Psoas muscle (tissue), 7 donors: ENCODE measurements at regions not wholly inside any gene's neighbourhood (a gene's known extent, or its start where the extent isn't known, plus 50 kb on each side); places are given as distances from the start of the nearest gene placed in this dataset.

Source experiments
- ATAC-seq, 4 donors: fragments of 200-7000 bp; cut with Tn5 transposase; one replicate each; pipeline ENCODE4 v1.9.1; 2020; ENCODE audit warnings: moderate library complexity in 3 of 4, mild to moderate bottlenecking in 2 of 4
- DNase-seq, 2 donors: peaks; one replicate each; pipeline ENCODE4 v3.0.0-alpha.2; 2020
- H3K27ac ChIP-seq: fragments of 200-600 bp; one replicate; pipeline ENCODE4 v1.8.0; 2022
- H3K27me3 ChIP-seq, 3 donors: fragments of 200-600 bp in 1 of 3; one replicate each; pipeline versions ENCODE4 v1.6.1 to v1.8.0; 2013 to 2022; ENCODE audit warnings: low read length in 2 of 3, mild to moderate bottlenecking in 2 of 3, moderate library complexity in 1 of 3; ENCODE audit not compliant: insufficient read depth in 3 of 3
- H3K36me3 ChIP-seq, 2 donors: fragments of 200-600 bp in 1 of 2; one replicate each; pipeline versions ENCODE4 v1.6.1 to v1.8.0; 2013 to 2022; ENCODE audit warnings: low read depth in 1 of 2, mild to moderate bottlenecking in 1 of 2, moderate library complexity in 1 of 2; ENCODE audit not compliant: insufficient read depth in 1 of 2
- H3K4me1 ChIP-seq: fragments of 200-600 bp; one replicate; pipeline ENCODE4 v1.8.0; 2022
- H3K4me3 ChIP-seq: fragments of 200-600 bp; one replicate; pipeline ENCODE4 v1.8.0; 2022; ENCODE audit warnings: mild to moderate bottlenecking
- H3K9me3 ChIP-seq: fragments of 200-600 bp; one replicate; pipeline ENCODE4 v1.8.0; 2022
- CTCF ChIP-seq: fragments of 200-600 bp; IDR thresholded peaks from one replicate; pipeline ENCODE4 v1.8.0; 2022; ENCODE audit warnings: antibody characterized with exemption
- WGBS, 3 donors: extraction: QIAGEN DNeasy Blood & Tissue Kit; methylation state at CpG; one replicate each; pipeline versions ENCODE4 v1.1.6 to v1.1.7; 2013; 5-methylcytosine and 5-hydroxymethylcytosine counted together
- intact Hi-C, 2 donors: fragments of 100-400 bp; cut with DNase I; formaldehyde crosslinking; loops; one replicate each; pipeline versions ENCODE4 v1.11.0 to v1.14.2; 2022
- donor health status: healthy with polysubstance abuse.
- donor health status: DM: no; HTN: no; CAD: no; lungs with moderate emphysema.
- donor health status: Bipolar disorder and iron deficiency.
- donor health status: healthy.
- donor health status: DM: yes; HTN: yes; CAD: no.
- donor health status: DM: no; HTN: no; CAD: no.
- donor health status: DM: yes; HTN: yes; CAD: no.

DNA sequence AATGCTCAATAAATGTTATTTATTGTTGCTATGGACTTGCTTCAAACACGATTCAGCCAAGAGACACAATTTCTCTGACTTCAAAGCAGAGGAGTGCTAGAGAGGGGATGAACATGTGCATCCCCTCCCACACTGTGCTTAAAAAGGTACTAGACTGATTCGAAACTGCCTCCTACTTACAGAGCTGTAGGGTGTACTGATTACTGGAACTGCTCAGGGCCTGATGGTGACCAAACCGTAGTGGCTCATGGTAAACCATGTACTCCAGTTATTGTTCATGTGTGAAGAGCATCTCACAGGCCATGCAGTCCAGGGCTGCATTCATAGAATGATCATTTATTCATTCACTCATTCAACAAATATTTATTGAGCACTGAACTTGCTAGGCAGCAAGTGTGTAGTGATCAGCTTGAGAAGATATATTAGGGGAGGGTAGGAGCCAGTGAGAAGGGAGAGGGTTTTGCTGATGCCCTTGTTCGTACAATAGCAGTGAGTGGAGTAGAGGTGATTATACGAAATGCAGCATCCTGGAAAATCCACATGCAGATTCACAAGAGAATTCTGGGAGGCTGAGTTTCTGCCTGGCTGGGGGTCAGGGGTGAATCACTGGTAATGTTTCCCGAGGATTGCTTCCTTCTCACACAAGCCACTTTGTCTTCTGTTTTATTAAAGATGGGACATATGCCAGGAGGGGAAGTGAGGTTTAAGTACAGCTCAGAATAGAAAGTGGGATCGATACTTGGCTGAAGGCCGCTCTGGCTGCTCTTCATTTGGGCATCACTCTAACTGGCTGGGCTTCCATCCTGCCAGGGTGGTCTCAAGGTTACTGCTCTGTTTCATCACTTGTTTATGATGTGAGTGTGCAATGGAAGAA is 245.4 kb downstream of the RAD51AP2 start:
- ATAC-seq = no peak

GRCh38 chr2:17272170-17272569 is 246.1 kb downstream of the RAD51AP2 start:
- H3K36me3 ChIP-seq = no peaks in the 10 kb centered on the region
- ATAC-seq (no peak), DNase-seq (no peak)
- no peaks in the 10 kb centered on the region for H3K27me3 ChIP-seq
- intact Hi-C loops = no loop called here
- WGBS, 3 donors = 77 to 83% (median 79%) methylated on average over 1 of the region's 1 CpG
- no peak overlapping the region for H3K27ac ChIP-seq
- H3K9me3 ChIP-seq = no peaks in the 10 kb centered on the region
- no peaks in the 10 kb centered on the region for H3K4me1 ChIP-seq
- H3K4me3 ChIP-seq = no peak overlapping the region
- TF ChIP-seq CTCF = no peak

More for the DNA sequence above, 245.4 kb downstream of the RAD51AP2 start:
- no peak for DNase-seq
- TF ChIP-seq CTCF = no peak
- H3K27me3 ChIP-seq = no peaks in the 10 kb centered on the region
- no peaks in the 10 kb centered on the region for H3K4me1 ChIP-seq
- no peak overlapping the region for H3K27ac ChIP-seq
- H3K9me3 ChIP-seq = no peaks in the 10 kb centered on the region
- intact Hi-C loops = no loop called here
- no peak overlapping the region for H3K4me3 ChIP-seq
- WGBS, 3 donors = 51 to 61% (median 52%) methylated on average over 8 of the region's 8 CpGs
- H3K36me3 ChIP-seq = no peaks in the 10 kb centered on the region

- WGBS, 3 donors = 67 to 72% (median 68%) methylated on average over 4 of the region's 4 CpGs
- no peak for ATAC-seq
Measured at GRCh38 chr2:17271416-17271815, 246.8 kb downstream of the RAD51AP2 start.

GRCh38 chr2:17270894-17271293 is 247.3 kb downstream of the RAD51AP2 start:
- DNase-seq (no peak), ATAC-seq (no peak)
- H3K36me3 ChIP-seq = no peaks in the 10 kb centered on the region
- no peaks in the 10 kb centered on the region for H3K9me3 ChIP-seq
- H3K4me3 ChIP-seq = no peak overlapping the region
- intact Hi-C loops = no loop called here
- H3K27ac ChIP-seq = no peak overlapping the region
- no peaks in the 10 kb centered on the region for H3K27me3 ChIP-seq
- no peak for TF ChIP-seq CTCF
- WGBS, 3 donors = 64 to 75% (median 70%) methylated on average over 5 of the region's 5 CpGs
- no peaks in the 10 kb centered on the region for H3K4me1 ChIP-seq

More at GRCh38 chr2:17271416-17271815, 246.8 kb downstream of the RAD51AP2 start:
- Histone ChIP-seq H3K27ac (no peak overlapping the region), H3K4me3 (no peak overlapping the region), H3K27me3 (no peaks in the 10 kb centered on the region), H3K36me3 (no peaks in the 10 kb centered on the region), H3K9me3 (no peaks in the 10 kb centered on the region), H3K4me1 (no peaks in the 10 kb centered on the region)
- intact Hi-C loops = no loop called here
- TF ChIP-seq CTCF = no peak
- DNase-seq = no peak
